HUDEP-2 (cell line): ENCODE measurements at regions not wholly inside any gene's neighbourhood (a gene's known extent, or its start where the extent isn't known, plus 50 kb on each side); places are given as distances from the start of the nearest gene placed in this dataset.

Source experiments
- DNase-seq, 76 experiments: peaks; one replicate each; lab custom pipeline; 2025; ENCODE audit not compliant: unreplicated experiment in 76 of 76; lab: John Stamatoyannopoulos, UW

GRCh38 chr7:17211307-17211836 is 87.1 kb upstream of the AHR start:
- no peak for DNase-seq

GRCh38 chr7:17212188-17212587 is 86.3 kb upstream of the AHR start:
- no peak for DNase-seq

- DNase-seq = no peak
Measured at GRCh38 chr7:17227766-17228490, 70.5 kb upstream of the AHR start.

GRCh38 chr7:17229228-17229627 is 69.2 kb upstream of the AHR start:
- DNase-seq = no peak

- peak in 66 of 76 experiments; percentile 8 to 93 (median 57) for DNase-seq
Measured at GRCh38 chr7:17230099-17230807, 68.2 kb upstream of the AHR start.

GRCh38 chr7:17233603-17234002 is 64.8 kb upstream of the AHR start:
- no peak for DNase-seq

- peak in 1 of 76 experiments; percentile 0 for DNase-seq
Measured at GRCh38 chr7:17234030-17234397, 64.4 kb upstream of the AHR start.

GRCh38 chr7:17234398-17235031 is 63.9 kb upstream of the AHR start:
- DNase-seq = peak in 34 of 76 experiments; percentile 1 to 52 (median 34)

- no peak for DNase-seq
Measured at GRCh38 chr7:17236171-17236570, 62.3 kb upstream of the AHR start.

- no peak for DNase-seq
Measured at GRCh38 chr7:17236603-17237002, 61.8 kb upstream of the AHR start.

- DNase-seq = no peak
Measured at GRCh38 chr7:17239046-17239445, 59.4 kb upstream of the AHR start.

- DNase-seq = peak in 1 of 76 experiments; percentile 2
Measured at GRCh38 chr7:17239683-17240521, 58.5 kb upstream of the AHR start.

- DNase-seq = no peak
Measured at GRCh38 chr7:17242504-17242903, 55.9 kb upstream of the AHR start.

GRCh38 chr7:17244786-17245185 is 53.7 kb upstream of the AHR start:
- DNase-seq = no peak

GRCh38 chr7:17247357-17247756 is 51.1 kb upstream of the AHR start:
- no peak for DNase-seq

GRCh38 chr7:17248527-17248926 is 49.9 kb upstream of the AHR start:
- DNase-seq = no peak
